ENCODE measurements at regions not wholly inside any gene's neighbourhood (a gene's known extent, or its start where the extent isn't known, plus 50 kb on each side); places are given as distances from the start of the nearest gene placed in this dataset.

- Histone ChIP-seq H3K23me2 (ENCODE audit: insufficient read length, low read depth, low read length, poor library complexity, severe bottlenecking) (no peaks in the 10 kb centered on the region), H3K79me2 (ENCODE audit: insufficient read depth, low read length) (no peaks in the 10 kb centered on the region), H3K23ac (ENCODE audit: insufficient read length, low read depth, low read length) (no peak overlapping the region), H2BK20ac (ENCODE audit: low read depth, low read length, poor library complexity, severe bottlenecking) (no peak overlapping the region), H3K4me1 (ENCODE audit: insufficient read depth, low read length) (peaks cover 4% of the 10 kb centered on the region; the same call in 1 of the 2 replicates), H3K9ac (ENCODE audit: extremely low read depth, insufficient read length, low read length) (no peak overlapping the region), H4K91ac (ENCODE audit: insufficient read length, low read depth, low read length) (no peak overlapping the region), H2BK15ac (ENCODE audit: low read depth, low read length) (no peak overlapping the region; the same call in 1 of the 2 replicates), H4K8ac (replicated peaks; ENCODE audit: insufficient read length, low read depth, low read length) (no peak overlapping the region), H2AK5ac (ENCODE audit: insufficient read length, low read length) (no peak overlapping the region), H3K9me3 (ENCODE audit: control insufficient read depth, low read depth, low read length) (no peaks in the 10 kb centered on the region), H3K18ac (ENCODE audit: insufficient read length, low read depth, low read length) (no peak overlapping the region), H2BK120ac (ENCODE audit: low read depth, low read length, poor library complexity, severe bottlenecking) (no peak overlapping the region), H4K20me1 (ENCODE audit: control insufficient read depth, insufficient read depth, insufficient read length) (no peaks in the 10 kb centered on the region), H3K14ac (ENCODE audit: insufficient read depth, low read length) (no peak overlapping the region), H2BK5ac (ENCODE audit: insufficient read length, low read length) (no peak overlapping the region), H3K56ac (ENCODE audit: insufficient read length, low read depth, low read length) (no peak overlapping the region), H3K27ac (ENCODE audit: insufficient read length, low read depth, low read length) (no peak overlapping the region), H3T11ph (ENCODE audit: low read length) (no peak overlapping the region), H3K4me2 (ENCODE audit: insufficient read depth, insufficient read length, low read length) (no peak overlapping the region), H4K5ac (ENCODE audit: insufficient read length, low read depth, low read length) (no peak overlapping the region), H2AFZ (ENCODE audit: low read length) (no peak overlapping the region), H3K27me3 (ENCODE audit: insufficient read depth, low read length) (no peaks in the 10 kb centered on the region), H3K4ac (ENCODE audit: low read depth, low read length) (no peak overlapping the region), H2BK12ac (ENCODE audit: insufficient read length, low read depth, low read length) (no peak overlapping the region), H3K79me1 (ENCODE audit: insufficient read depth, low read depth, low read length, poor library complexity, severe bottlenecking) (no peaks in the 10 kb centered on the region)
- no peak for DNase-seq
- H3K27ac Mint-ChIP-seq = no peak overlapping the region
- H3K9me3 Mint-ChIP-seq = no peaks in the 10 kb centered on the region
- H3K36me3 Mint-ChIP-seq (ENCODE audit: insufficient read depth in 1 of 3, low read depth in 3 of 3) = no peaks in the 10 kb centered on the region
- no peaks in the 10 kb centered on the region; the same call in 1 of the 2 replicates for H3K27me3 Mint-ChIP-seq (ENCODE audit: low read depth)
- no CpG with 5 or more reads among the region's 11 CpGs for WGBS (ENCODE audit: extremely low coverage, insufficient read length, low lambda C conversion rate)
- no peak overlapping the region for H3K4me3 Mint-ChIP-seq
- H3K4me1 Mint-ChIP-seq = peaks cover 22 to 24% of the 10 kb centered on the region in 2 experiments
- no peak for TF ChIP-seq CTCF (conservative IDR thresholded peaks at IDR 0.05)
Measured at GRCh38 chr20:6700563-6701329, 66.7 kb upstream of the BMP2 start.

Data from H9 (cell line).